WTC11 (cell line): ENCODE measurements at regions not wholly inside any gene's neighbourhood (a gene's known extent, or its start where the extent isn't known, plus 50 kb on each side); places are given as distances from the start of the nearest gene placed in this dataset.

Experiments used
- ATAC-seq: fragments of 200-7000 bp; cut with Tn5 transposase; 2 replicates; pipeline ENCODE4 v1.10.0; 2021; ENCODE audit warnings: mild to moderate bottlenecking, moderate library complexity
- CTCF ChIA-PET: fragments of 300-600 bp; sonication (Branson Sonifier 250); formaldehyde crosslinking; loops from one replicate; lab custom pipeline; 2021; ENCODE audit warnings: antibody characterized with exemption; lab: Charles Lee
- POLR2A ChIA-PET: fragments of 350-600 bp; sonication (Branson Sonifier 250); formaldehyde crosslinking; loops from one replicate; lab custom pipeline; 2021; ENCODE audit warnings: antibody characterized with exemption; lab: Charles Lee
- DNase-seq: peaks from one replicate; pipeline ENCODE4 v3.0.0; 2021; ENCODE audit warnings: low spot score
- H3K27ac Mint-ChIP-seq: 2 replicates; pipeline ENCODE4 v1.8.0; 2021; ENCODE audit warnings: mixed read lengths
- H3K27me3 Mint-ChIP-seq: 2 replicates; pipeline ENCODE4 v1.8.0; 2021; ENCODE audit warnings: low read depth, mild to moderate bottlenecking, moderate library complexity, mixed read lengths
- H3K36me3 Mint-ChIP-seq: 2 replicates; pipeline ENCODE4 v1.8.0; 2021; ENCODE audit warnings: mixed read lengths
- H3K4me1 Mint-ChIP-seq: 2 replicates; pipeline ENCODE4 v1.8.0; 2022; ENCODE audit warnings: mixed read lengths
- H3K4me3 Mint-ChIP-seq: 2 replicates; pipeline ENCODE4 v1.8.0; 2021; ENCODE audit warnings: mild to moderate bottlenecking, moderate library complexity, mixed read lengths
- H3K9me3 Mint-ChIP-seq: 2 replicates; pipeline ENCODE4 v1.8.0; 2021; ENCODE audit warnings: mixed read lengths
- CBFB ChIP-seq: sonication (generic); formaldehyde crosslinking; IDR thresholded peaks from 2 replicates; pipeline ENCODE4 v1.8.1; 2022; ENCODE audit warnings: mild to moderate bottlenecking, low read depth, missing genetic modification reagents
- CREB1 ChIP-seq: sonication (generic); formaldehyde crosslinking; IDR thresholded peaks from 2 replicates; pipeline ENCODE4 v1.8.0; 2023; ENCODE audit warnings: mild to moderate bottlenecking, missing genetic modification reagents
- ESRRA ChIP-seq: sonication (generic); formaldehyde crosslinking; IDR thresholded peaks from 2 replicates; pipeline ENCODE4 v1.8.1; 2022; ENCODE audit warnings: mild to moderate bottlenecking, missing genetic modification reagents, borderline replicate concordance
- GTF2I ChIP-seq: fragments of 250-450 bp; sonication (Bioruptor Pico); conservative IDR thresholded peaks from 2 replicates; pipeline ENCODE4 v1.4.0; 2021; ENCODE audit warnings: mild to moderate bottlenecking
- OVOL2 ChIP-seq: fragments of 250-450 bp; sonication (Bioruptor Pico); IDR thresholded peaks from 2 replicates; pipeline ENCODE4 v1.9.0; 2021; ENCODE audit warnings: mild to moderate bottlenecking, borderline replicate concordance
- RELA ChIP-seq: sonication (generic); formaldehyde crosslinking; IDR thresholded peaks from 2 replicates; pipeline ENCODE4 v1.8.1; 2022; ENCODE audit warnings: missing genetic modification reagents, mild to moderate bottlenecking, borderline replicate concordance
- RORB ChIP-seq: fragments of 250-450 bp; sonication (Bioruptor Pico); IDR thresholded peaks from 2 replicates; pipeline ENCODE4 v1.9.0; 2021; ENCODE audit warnings: mild to moderate bottlenecking
- TEAD4 ChIP-seq: sonication (generic); formaldehyde crosslinking; IDR thresholded peaks from 2 replicates; pipeline ENCODE4 v1.8.0; 2022; ENCODE audit warnings: mild to moderate bottlenecking, missing genetic modification reagents
- TP53 ChIP-seq: sonication (generic); formaldehyde crosslinking; IDR thresholded peaks from 2 replicates; pipeline ENCODE4 v1.8.1; 2023; ENCODE audit warnings: mild to moderate bottlenecking, missing genetic modification reagents
- ZNF121 ChIP-seq: sonication (generic); formaldehyde crosslinking; IDR thresholded peaks from 2 replicates; pipeline ENCODE4 v1.8.0; 2023; ENCODE audit warnings: missing genetic modification reagents
- ZNF232 ChIP-seq: sonication (generic); formaldehyde crosslinking; IDR thresholded peaks from 2 replicates; pipeline ENCODE4 v1.8.0; 2022; ENCODE audit warnings: mild to moderate bottlenecking, missing genetic modification reagents
- ZNF396 ChIP-seq: fragments of 250-450 bp; sonication (Bioruptor Pico); IDR thresholded peaks from 2 replicates; pipeline ENCODE4 v1.8.0; 2021; ENCODE audit warnings: mild to moderate bottlenecking, moderate library complexity, borderline replicate concordance
- TF ChIP-seq, protein P1 (sequence below): sonication (generic); formaldehyde crosslinking; IDR thresholded peaks from 2 replicates; pipeline ENCODE4 v1.8.0; 2022; ENCODE audit warnings: mild to moderate bottlenecking, missing genetic modification reagents
- TF ChIP-seq, protein P2 (sequence below): sonication (generic); formaldehyde crosslinking; IDR thresholded peaks from 2 replicates; pipeline ENCODE4 v1.8.0; 2023; ENCODE audit warnings: missing genetic modification reagents
- TF ChIP-seq, protein P3 (sequence below): sonication (generic); formaldehyde crosslinking; IDR thresholded peaks from 2 replicates; pipeline ENCODE4 v1.8.1; 2023; ENCODE audit warnings: mild to moderate bottlenecking, missing genetic modification reagents
- TF ChIP-seq, protein P4 (sequence below): sonication (generic); formaldehyde crosslinking; IDR thresholded peaks from 2 replicates; pipeline ENCODE4 v1.8.1; 2023; ENCODE audit warnings: mild to moderate bottlenecking, moderate library complexity, missing genetic modification reagents
- TF ChIP-seq, protein P5 (sequence below): fragments of 250-450 bp; sonication (Bioruptor Pico); IDR thresholded peaks from 2 replicates; pipeline ENCODE4 v1.9.0; 2021; ENCODE audit warnings: mild to moderate bottlenecking, borderline replicate concordance
- TF ChIP-seq, protein P6 (sequence below): fragments of 250-450 bp; sonication (Bioruptor Pico); IDR thresholded peaks from 2 replicates; pipeline ENCODE4 v1.9.0; 2021; ENCODE audit warnings: mild to moderate bottlenecking
- TF ChIP-seq, protein P7 (sequence below): fragments of 200-600 bp; IDR thresholded peaks from 2 replicates; pipeline ENCODE4 v1.8.0; 2022; ENCODE audit warnings: antibody characterized with exemption

DNA sequence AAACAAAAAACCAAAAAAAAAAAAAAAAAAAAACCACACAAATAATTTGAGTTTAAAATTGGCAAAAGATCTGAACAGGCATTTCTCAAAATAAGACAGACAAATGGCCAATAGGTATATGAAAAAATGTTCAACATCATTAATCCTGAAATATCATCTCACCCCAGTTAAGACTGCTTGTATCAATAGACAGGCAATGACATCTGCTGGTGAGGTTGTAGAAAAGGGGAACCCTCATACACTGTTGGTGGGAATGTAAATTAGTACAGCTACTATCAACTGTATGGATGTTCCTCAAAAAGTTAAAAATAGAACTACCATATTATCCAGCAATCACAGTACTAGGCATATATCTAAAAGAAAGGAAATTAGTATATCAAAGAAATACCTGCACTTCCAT lies 523.1 kb downstream of the XIRP2 start:
- Mint-ChIP-seq H3K9me3 (peaks cover 70% of the 10 kb centered on the region), H3K27me3 (no peaks in the 10 kb centered on the region), H3K4me3 (no peak overlapping the region), H3K4me1 (peaks cover 15% of the 10 kb centered on the region), H3K27ac (no peak overlapping the region), H3K36me3 (peaks cover 75% of the 10 kb centered on the region)
- ChIA-PET POLR2A (no interaction called here), CTCF (interaction anchor here (1.0 kb wide), 1 partner anchor 147 kb away, joined by 5 read pairs; no protein-coding TSS in a partner anchor)
- no peak for TF ChIP-seq ZNF396 (CRISPR knock-in tag)
- TF ChIP-seq, protein P1, sequence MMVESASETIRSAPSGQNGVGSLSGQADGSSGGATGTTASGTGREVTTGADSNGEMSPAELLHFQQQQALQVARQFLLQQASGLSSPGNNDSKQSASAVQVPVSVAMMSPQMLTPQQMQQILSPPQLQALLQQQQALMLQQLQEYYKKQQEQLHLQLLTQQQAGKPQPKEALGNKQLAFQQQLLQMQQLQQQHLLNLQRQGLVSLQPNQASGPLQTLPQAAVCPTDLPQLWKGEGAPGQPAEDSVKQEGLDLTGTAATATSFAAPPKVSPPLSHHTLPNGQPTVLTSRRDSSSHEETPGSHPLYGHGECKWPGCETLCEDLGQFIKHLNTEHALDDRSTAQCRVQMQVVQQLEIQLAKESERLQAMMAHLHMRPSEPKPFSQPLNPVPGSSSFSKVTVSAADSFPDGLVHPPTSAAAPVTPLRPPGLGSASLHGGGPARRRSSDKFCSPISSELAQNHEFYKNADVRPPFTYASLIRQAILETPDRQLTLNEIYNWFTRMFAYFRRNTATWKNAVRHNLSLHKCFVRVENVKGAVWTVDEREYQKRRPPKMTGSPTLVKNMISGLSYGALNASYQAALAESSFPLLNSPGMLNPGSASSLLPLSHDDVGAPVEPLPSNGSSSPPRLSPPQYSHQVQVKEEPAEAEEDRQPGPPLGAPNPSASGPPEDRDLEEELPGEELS (CRISPR knock-in tag) = no peak
- no peak for TF ChIP-seq OVOL2 (CRISPR knock-in tag)
- TF ChIP-seq, protein P2, sequence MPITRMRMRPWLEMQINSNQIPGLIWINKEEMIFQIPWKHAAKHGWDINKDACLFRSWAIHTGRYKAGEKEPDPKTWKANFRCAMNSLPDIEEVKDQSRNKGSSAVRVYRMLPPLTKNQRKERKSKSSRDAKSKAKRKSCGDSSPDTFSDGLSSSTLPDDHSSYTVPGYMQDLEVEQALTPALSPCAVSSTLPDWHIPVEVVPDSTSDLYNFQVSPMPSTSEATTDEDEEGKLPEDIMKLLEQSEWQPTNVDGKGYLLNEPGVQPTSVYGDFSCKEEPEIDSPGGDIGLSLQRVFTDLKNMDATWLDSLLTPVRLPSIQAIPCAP (CRISPR knock-in tag) = no peak
- TF ChIP-seq ZNF121 = no peak
- no peak for TF ChIP-seq RELA
- no peak for TF ChIP-seq GTF2I
- no peak for TF ChIP-seq CBFB
- TF ChIP-seq ZNF232 (CRISPR knock-in tag) = no peak
- TF ChIP-seq TEAD4 (CRISPR knock-in tag) = no peak
- TF ChIP-seq ESRRA (CRISPR knock-in tag) = no peak
- TF ChIP-seq, protein P3, sequence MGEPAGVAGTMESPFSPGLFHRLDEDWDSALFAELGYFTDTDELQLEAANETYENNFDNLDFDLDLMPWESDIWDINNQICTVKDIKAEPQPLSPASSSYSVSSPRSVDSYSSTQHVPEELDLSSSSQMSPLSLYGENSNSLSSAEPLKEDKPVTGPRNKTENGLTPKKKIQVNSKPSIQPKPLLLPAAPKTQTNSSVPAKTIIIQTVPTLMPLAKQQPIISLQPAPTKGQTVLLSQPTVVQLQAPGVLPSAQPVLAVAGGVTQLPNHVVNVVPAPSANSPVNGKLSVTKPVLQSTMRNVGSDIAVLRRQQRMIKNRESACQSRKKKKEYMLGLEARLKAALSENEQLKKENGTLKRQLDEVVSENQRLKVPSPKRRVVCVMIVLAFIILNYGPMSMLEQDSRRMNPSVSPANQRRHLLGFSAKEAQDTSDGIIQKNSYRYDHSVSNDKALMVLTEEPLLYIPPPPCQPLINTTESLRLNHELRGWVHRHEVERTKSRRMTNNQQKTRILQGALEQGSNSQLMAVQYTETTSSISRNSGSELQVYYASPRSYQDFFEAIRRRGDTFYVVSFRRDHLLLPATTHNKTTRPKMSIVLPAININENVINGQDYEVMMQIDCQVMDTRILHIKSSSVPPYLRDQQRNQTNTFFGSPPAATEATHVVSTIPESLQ (CRISPR knock-in tag) = no peak
- TF ChIP-seq, protein P4, sequence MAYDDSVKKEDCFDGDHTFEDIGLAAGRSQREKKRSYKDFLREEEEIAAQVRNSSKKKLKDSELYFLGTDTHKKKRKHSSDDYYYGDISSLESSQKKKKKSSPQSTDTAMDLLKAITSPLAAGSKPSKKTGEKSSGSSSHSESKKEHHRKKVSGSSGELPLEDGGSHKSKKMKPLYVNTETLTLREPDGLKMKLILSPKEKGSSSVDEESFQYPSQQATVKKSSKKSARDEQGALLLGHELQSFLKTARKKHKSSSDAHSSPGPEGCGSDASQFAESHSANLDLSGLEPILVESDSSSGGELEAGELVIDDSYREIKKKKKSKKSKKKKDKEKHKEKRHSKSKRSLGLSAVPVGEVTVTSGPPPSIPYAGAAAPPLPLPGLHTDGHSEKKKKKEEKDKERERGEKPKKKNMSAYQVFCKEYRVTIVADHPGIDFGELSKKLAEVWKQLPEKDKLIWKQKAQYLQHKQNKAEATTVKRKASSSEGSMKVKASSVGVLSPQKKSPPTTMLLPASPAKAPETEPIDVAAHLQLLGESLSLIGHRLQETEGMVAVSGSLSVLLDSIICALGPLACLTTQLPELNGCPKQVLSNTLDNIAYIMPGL (CRISPR knock-in tag) = no peak
- TF ChIP-seq, protein P5, sequence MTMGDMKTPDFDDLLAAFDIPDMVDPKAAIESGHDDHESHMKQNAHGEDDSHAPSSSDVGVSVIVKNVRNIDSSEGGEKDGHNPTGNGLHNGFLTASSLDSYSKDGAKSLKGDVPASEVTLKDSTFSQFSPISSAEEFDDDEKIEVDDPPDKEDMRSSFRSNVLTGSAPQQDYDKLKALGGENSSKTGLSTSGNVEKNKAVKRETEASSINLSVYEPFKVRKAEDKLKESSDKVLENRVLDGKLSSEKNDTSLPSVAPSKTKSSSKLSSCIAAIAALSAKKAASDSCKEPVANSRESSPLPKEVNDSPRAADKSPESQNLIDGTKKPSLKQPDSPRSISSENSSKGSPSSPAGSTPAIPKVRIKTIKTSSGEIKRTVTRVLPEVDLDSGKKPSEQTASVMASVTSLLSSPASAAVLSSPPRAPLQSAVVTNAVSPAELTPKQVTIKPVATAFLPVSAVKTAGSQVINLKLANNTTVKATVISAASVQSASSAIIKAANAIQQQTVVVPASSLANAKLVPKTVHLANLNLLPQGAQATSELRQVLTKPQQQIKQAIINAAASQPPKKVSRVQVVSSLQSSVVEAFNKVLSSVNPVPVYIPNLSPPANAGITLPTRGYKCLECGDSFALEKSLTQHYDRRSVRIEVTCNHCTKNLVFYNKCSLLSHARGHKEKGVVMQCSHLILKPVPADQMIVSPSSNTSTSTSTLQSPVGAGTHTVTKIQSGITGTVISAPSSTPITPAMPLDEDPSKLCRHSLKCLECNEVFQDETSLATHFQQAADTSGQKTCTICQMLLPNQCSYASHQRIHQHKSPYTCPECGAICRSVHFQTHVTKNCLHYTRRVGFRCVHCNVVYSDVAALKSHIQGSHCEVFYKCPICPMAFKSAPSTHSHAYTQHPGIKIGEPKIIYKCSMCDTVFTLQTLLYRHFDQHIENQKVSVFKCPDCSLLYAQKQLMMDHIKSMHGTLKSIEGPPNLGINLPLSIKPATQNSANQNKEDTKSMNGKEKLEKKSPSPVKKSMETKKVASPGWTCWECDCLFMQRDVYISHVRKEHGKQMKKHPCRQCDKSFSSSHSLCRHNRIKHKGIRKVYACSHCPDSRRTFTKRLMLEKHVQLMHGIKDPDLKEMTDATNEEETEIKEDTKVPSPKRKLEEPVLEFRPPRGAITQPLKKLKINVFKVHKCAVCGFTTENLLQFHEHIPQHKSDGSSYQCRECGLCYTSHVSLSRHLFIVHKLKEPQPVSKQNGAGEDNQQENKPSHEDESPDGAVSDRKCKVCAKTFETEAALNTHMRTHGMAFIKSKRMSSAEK = no peak
- TF ChIP-seq, protein P6, sequence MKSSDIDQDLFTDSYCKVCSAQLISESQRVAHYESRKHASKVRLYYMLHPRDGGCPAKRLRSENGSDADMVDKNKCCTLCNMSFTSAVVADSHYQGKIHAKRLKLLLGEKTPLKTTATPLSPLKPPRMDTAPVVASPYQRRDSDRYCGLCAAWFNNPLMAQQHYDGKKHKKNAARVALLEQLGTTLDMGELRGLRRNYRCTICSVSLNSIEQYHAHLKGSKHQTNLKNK (CRISPR knock-in tag) = no peak
- TF ChIP-seq CREB1 = no peak
- no peak for TF ChIP-seq TP53 (CRISPR knock-in tag)
- TF ChIP-seq RORB = no peak
- TF ChIP-seq, protein P7, sequence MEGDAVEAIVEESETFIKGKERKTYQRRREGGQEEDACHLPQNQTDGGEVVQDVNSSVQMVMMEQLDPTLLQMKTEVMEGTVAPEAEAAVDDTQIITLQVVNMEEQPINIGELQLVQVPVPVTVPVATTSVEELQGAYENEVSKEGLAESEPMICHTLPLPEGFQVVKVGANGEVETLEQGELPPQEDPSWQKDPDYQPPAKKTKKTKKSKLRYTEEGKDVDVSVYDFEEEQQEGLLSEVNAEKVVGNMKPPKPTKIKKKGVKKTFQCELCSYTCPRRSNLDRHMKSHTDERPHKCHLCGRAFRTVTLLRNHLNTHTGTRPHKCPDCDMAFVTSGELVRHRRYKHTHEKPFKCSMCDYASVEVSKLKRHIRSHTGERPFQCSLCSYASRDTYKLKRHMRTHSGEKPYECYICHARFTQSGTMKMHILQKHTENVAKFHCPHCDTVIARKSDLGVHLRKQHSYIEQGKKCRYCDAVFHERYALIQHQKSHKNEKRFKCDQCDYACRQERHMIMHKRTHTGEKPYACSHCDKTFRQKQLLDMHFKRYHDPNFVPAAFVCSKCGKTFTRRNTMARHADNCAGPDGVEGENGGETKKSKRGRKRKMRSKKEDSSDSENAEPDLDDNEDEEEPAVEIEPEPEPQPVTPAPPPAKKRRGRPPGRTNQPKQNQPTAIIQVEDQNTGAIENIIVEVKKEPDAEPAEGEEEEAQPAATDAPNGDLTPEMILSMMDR = no peak
- DNase-seq = no peak
- no peak for ATAC-seq
